ENCODE measurements at regions not wholly inside any gene's neighbourhood (a gene's known extent, or its start where the extent isn't known, plus 50 kb on each side); places are given as distances from the start of the nearest gene placed in this dataset.

DNA sequence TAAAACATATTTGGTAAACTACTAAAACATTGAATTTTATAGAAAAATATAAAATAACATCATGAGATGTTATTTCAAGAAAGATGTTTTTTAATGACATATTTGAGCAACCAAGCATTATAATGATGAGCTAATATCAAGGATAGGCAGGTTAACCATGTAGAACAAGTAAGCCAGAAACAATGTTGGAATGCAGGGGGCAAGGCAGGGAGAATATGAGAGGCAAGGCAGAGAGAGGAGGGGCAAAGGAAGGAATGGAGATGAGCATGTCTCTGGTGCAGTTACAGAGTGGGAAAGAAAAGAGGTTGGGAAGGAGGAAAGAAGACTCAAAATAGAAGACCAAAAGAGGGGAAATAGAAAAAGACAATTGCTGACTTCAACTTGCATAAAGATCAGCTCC lies 390.4 kb downstream of the MCTP2 start:
- TF ChIP-seq, protein P1, sequence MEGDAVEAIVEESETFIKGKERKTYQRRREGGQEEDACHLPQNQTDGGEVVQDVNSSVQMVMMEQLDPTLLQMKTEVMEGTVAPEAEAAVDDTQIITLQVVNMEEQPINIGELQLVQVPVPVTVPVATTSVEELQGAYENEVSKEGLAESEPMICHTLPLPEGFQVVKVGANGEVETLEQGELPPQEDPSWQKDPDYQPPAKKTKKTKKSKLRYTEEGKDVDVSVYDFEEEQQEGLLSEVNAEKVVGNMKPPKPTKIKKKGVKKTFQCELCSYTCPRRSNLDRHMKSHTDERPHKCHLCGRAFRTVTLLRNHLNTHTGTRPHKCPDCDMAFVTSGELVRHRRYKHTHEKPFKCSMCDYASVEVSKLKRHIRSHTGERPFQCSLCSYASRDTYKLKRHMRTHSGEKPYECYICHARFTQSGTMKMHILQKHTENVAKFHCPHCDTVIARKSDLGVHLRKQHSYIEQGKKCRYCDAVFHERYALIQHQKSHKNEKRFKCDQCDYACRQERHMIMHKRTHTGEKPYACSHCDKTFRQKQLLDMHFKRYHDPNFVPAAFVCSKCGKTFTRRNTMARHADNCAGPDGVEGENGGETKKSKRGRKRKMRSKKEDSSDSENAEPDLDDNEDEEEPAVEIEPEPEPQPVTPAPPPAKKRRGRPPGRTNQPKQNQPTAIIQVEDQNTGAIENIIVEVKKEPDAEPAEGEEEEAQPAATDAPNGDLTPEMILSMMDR (IDR thresholded peaks at IDR 0.05): no peak
- TF ChIP-seq EP300 (IDR thresholded peaks at IDR 0.05): no peak
- TF ChIP-seq POLR2A (IDR thresholded peaks at IDR 0.05): no peak
- no peak for TF ChIP-seq POLR2AphosphoS5 (IDR thresholded peaks at IDR 0.05)
